Stomach (tissue), 8 donors: ENCODE measurements at regions not wholly inside any gene's neighbourhood (a gene's known extent, or its start where the extent isn't known, plus 50 kb on each side); places are given as distances from the start of the nearest gene placed in this dataset.
"Not testable (repeated sequence)": the region's sequence is repeated elsewhere in the genome, so short reads cannot be mapped to it uniquely, and the experiment has no call there.

Experiments
- DNase-seq, 2 donors: peaks; one replicate each; pipeline versions ENCODE4 v3.0.0 to v3.0.0-alpha.2; 2013 to 2019
- H3K27ac ChIP-seq, 5 donors: fragments of 200-600 bp in 4 of 5; sonication (generic) in 4 of 5; one replicate each; pipeline ENCODE4 v1.5.1; 2013 to 2019; ENCODE audit warnings: mild to moderate bottlenecking in 1 of 5, moderate library complexity in 1 of 5
- H3K27me3 ChIP-seq, 3 donors: fragments of 200-600 bp; sonication (generic); one replicate each; pipeline ENCODE4 v1.5.1; 2017 to 2019; ENCODE audit warnings: mixed run types in 1 of 3
- H3K36me3 ChIP-seq, 4 donors: fragments of 200-600 bp; sonication (generic); 1 replicate in 3 of 4; 2 replicates in 1 of 4; pipeline ENCODE4 v1.5.1; 2016 to 2019
- H3K4me1 ChIP-seq, 4 donors: fragments of 200-600 bp; sonication (generic); one replicate each; pipeline ENCODE4 v1.5.1; 2016 to 2019
- H3K4me3 ChIP-seq, 4 donors: fragments of 200-600 bp; sonication (generic) in 3 of 4; one replicate each; pipeline ENCODE4 v1.5.1; 2016 to 2019; ENCODE audit warnings: mild to moderate bottlenecking in 1 of 4
- H3K9me3 ChIP-seq, 4 donors: fragments of 200-600 bp; sonication (generic); one replicate each; pipeline ENCODE4 v1.5.1; 2016 to 2019
- EP300 ChIP-seq: sonication (generic); formaldehyde crosslinking; IDR thresholded peaks from one replicate; pipeline ENCODE4 v1.6.1; 2017; ENCODE audit warnings: antibody characterized with exemption
- POLR2A ChIP-seq, 4 donors: fragments of 450-650 bp; IDR thresholded peaks; one replicate each; pipeline ENCODE4 v1.6.1; 2016; ENCODE audit warnings: antibody characterized with exemption in 4 of 4, control low read depth in 2 of 4, mild to moderate bottlenecking in 1 of 4, moderate library complexity in 1 of 4
- POLR2AphosphoS5 ChIP-seq, 3 donors: sonication (generic); formaldehyde crosslinking; IDR thresholded peaks; one replicate each; pipeline ENCODE4 v1.6.1; 2016; ENCODE audit warnings: antibody characterized with exemption in 3 of 3
- WGBS, 5 donors: extraction: QIAGEN DNeasy Blood & Tissue Kit in 3 of 5; methylation state at CpG; one replicate each; pipeline versions ENCODE4 v1.1.5 to v1.1.7; 2013 to 2018; 5-methylcytosine and 5-hydroxymethylcytosine counted together
- intact Hi-C: fragments of 100-400 bp; cut with DNase I; formaldehyde crosslinking; loops from one replicate; pipeline ENCODE4 v1.15.1; 2023; ENCODE audit warnings: low total_unique reads
- TF ChIP-seq, protein P1 (sequence below), 7 experiments: fragments of 450-650 bp in 4 of 7; fragments of 200-600 bp in 3 of 7; sonication (generic) in 3 of 7; IDR thresholded peaks; one replicate each; pipeline ENCODE4 v1.5.1; 2016 to 2019; ENCODE audit warnings: antibody characterized with exemption in 7 of 7, control low read depth in 2 of 7, mild to moderate bottlenecking in 1 of 7
- donor health status: healthy with polysubstance abuse.
- donor health status: Bipolar disorder and iron deficiency.
- donor health status: healthy.

DNA sequence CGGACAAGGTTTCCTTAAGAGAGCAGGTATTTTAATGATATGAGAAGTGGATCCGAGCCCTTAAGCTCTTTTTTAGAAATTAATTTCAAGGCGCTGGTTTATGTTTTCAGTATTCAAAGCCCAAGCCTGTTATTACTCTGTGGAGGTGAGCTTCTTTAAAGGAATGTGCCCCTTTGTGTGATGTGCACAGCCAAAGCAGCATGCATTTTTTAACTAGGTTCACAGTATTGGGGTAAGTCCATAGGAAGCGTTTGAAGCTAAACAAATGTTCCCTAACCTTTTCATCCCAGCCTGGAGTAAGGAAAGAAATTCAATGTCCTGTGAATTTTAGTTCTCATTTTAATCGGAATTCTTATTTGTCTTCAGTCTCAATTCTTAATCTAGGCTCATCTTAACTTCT lies 217.5 kb downstream of the KCTD12 start:
- Histone ChIP-seq H3K27me3 (no peaks in the 10 kb centered on the region), H3K9me3 (no peaks in the 10 kb centered on the region), H3K4me3 (no peak overlapping the region), H3K27ac (no peak overlapping the region), H3K36me3 (no peaks in the 10 kb centered on the region), H3K4me1 (peaks cover 0 to 12% (median 0%) of the 10 kb centered on the region in 4 donors)
- TF ChIP-seq POLR2AphosphoS5 (IDR thresholded peaks at IDR 0.05) (no peak), EP300 (no peak), POLR2A (IDR thresholded peaks at IDR 0.05) (no peak)
- TF ChIP-seq, protein P1, sequence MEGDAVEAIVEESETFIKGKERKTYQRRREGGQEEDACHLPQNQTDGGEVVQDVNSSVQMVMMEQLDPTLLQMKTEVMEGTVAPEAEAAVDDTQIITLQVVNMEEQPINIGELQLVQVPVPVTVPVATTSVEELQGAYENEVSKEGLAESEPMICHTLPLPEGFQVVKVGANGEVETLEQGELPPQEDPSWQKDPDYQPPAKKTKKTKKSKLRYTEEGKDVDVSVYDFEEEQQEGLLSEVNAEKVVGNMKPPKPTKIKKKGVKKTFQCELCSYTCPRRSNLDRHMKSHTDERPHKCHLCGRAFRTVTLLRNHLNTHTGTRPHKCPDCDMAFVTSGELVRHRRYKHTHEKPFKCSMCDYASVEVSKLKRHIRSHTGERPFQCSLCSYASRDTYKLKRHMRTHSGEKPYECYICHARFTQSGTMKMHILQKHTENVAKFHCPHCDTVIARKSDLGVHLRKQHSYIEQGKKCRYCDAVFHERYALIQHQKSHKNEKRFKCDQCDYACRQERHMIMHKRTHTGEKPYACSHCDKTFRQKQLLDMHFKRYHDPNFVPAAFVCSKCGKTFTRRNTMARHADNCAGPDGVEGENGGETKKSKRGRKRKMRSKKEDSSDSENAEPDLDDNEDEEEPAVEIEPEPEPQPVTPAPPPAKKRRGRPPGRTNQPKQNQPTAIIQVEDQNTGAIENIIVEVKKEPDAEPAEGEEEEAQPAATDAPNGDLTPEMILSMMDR (IDR thresholded peaks at IDR 0.05), result no peak
- 85 to 96% (median 92%) methylated on average over 5 of the region's 5 CpGs for WGBS, 5 donors
- DNase-seq, result no peak
- intact Hi-C loops, result no loop called here

DNA sequence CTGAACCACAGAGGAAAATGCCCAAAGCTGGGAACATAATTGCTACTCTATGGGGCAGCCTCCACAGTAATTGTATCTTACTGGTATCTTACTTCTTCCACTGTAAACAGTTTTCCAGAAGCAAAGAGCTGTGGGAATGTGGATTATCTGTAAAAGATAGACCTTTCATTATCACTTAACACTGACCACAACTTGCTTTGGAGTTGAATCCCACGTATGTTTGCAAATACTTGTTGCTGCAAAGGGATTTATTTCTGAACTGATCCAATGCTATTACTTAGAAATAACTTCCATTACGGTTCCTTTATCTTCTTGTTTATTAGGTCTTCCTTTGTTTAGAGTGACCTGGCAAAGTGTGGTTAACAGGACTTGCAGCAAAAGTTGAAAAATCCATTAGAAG lies 218.1 kb downstream of the KCTD12 start:
- Histone ChIP-seq H3K4me1 (peaks cover 0 to 13% (median 0%) of the 10 kb centered on the region in 4 donors), H3K27ac (no peak overlapping the region), H3K36me3 (no peaks in the 10 kb centered on the region), H3K4me3 (no peak overlapping the region), H3K27me3 (no peaks in the 10 kb centered on the region), H3K9me3 (no peaks in the 10 kb centered on the region)
- no peak for TF ChIP-seq POLR2AphosphoS5 (IDR thresholded peaks at IDR 0.05)
- TF ChIP-seq, protein P1 (IDR thresholded peaks at IDR 0.05), result no peak
- TF ChIP-seq POLR2A (IDR thresholded peaks at IDR 0.05), result no peak
- no peak for TF ChIP-seq EP300
- intact Hi-C loops, result no loop called here
- DNase-seq, result no peak
- WGBS, 5 donors, result 30 to 59% (median 48%) methylated on average over 2 of the region's 2 CpGs

DNA sequence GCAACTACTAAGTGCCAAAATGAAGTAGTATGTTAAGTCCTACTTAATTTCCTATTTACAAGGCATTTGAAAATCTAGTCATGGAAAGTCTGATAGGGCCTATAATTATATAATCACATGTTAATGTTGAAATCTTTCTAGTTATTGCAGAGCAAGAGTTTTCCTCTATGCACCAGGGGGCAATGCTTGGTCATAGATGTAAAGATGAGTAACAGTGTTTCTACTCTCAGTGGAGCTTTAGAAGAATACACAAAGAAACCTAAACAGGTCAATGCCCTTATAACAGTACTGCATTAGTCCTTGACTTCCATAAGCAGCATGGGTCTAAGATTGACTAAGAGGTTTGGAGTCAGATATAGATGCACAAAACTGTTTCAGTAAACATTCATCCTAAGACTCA lies 218.7 kb downstream of the KCTD12 start:
- H3K27ac ChIP-seq, result no peak overlapping the region
- no peaks in the 10 kb centered on the region for H3K9me3 ChIP-seq
- TF ChIP-seq POLR2A (IDR thresholded peaks at IDR 0.05), result no peak
- no peak for TF ChIP-seq EP300
- DNase-seq, result peak in 1 of 2 donors; percentile 75
- no peak overlapping the region for H3K4me3 ChIP-seq
- no peaks in the 10 kb centered on the region for H3K36me3 ChIP-seq
- H3K27me3 ChIP-seq, result no peaks in the 10 kb centered on the region
- intact Hi-C loops, result no loop called here
- H3K4me1 ChIP-seq, result peaks cover 0 to 13% (median 0%) of the 10 kb centered on the region in 4 donors

DNA sequence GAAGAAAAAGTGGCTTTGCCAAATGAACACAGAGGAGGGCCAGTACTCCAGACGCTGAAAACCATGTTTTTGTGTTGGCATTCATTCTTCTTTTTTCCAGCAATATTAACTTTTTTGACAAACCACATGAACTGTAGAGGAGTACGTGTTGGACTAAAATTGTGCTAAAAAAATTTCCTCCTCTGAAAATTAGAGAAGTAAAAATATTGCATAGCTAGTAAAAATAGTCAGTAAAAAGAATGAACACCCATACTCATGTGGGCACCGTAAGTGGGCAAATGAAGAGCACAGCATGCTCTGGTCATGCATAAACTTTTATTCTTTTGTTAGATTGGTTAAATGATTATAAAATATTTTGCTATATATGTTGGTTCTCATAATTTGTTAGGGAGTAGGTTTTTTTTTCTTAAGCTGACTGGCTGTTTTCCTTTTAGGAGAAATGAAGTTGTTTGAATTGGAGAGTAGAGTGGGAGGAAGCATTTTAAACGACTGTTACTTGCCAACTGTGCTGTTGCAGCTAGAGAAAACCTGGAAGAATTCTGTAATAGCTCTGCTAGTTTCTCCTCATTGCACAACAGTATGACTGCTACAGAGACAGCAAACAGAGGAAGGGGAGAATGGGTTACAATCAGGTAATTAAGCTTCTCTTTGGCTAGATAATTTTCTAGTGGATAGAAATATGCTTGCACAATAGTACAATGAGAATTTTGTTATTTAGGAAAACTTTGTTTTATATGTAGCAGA lies 222.4 kb downstream of the KCTD12 start:
- Histone ChIP-seq H3K4me1 (peaks cover 0 to 13% (median 0%) of the 10 kb centered on the region in 4 donors), H3K27me3 (no peaks in the 10 kb centered on the region), H3K9me3 (no peaks in the 10 kb centered on the region), H3K27ac (no peak overlapping the region), H3K4me3 (no peak overlapping the region), H3K36me3 (no peaks in the 10 kb centered on the region)
- WGBS, 5 donors, result 55 to 62% (median 59%) methylated on average over 4 of the region's 4 CpGs
- intact Hi-C loops, result no loop called here
- no peak for TF ChIP-seq POLR2AphosphoS5 (IDR thresholded peaks at IDR 0.05)
- no peak for TF ChIP-seq EP300
- no peak for TF ChIP-seq POLR2A (IDR thresholded peaks at IDR 0.05)
- TF ChIP-seq, protein P1 (IDR thresholded peaks at IDR 0.05), result no peak
- DNase-seq, result peak in 1 of 2 donors; percentile 29

DNA sequence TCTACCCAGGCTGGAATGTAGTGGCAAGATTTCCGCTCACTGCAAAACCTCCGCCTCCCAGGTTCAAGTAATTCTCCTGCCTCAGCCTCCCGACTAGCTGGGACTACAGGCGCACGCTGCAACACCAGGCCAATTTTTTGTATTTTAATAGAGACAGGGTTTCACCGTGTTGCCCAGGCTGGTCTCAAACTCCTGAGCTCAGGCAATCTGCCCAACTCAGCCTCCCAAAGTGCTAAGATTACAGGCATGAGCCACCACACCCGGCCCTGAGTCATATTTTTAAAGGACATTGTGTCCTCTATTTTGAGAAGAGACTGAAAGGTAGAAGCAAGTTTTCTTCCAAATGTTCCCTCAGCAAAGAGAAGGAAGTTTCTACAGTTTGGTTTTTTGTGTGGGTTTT lies 227.1 kb downstream of the KCTD12 start:
- WGBS, 5 donors, result 87 to 93% (median 91%) methylated on average over 7 of the region's 7 CpGs
- H3K4me3 ChIP-seq, DNase-seq, H3K4me1 ChIP-seq, H3K27me3 ChIP-seq, H3K9me3 ChIP-seq, intact Hi-C loops, H3K36me3 ChIP-seq, H3K27ac ChIP-seq: not testable (repeated sequence)
